Thyroid gland (tissue), 4 donors: ENCODE measurements at regions not wholly inside any gene's neighbourhood (a gene's known extent, or its start where the extent isn't known, plus 50 kb on each side); places are given as distances from the start of the nearest gene placed in this dataset.

Experiments used
- CTCF ChIP-seq, 6 experiments: fragments of 200-600 bp in 3 of 6; fragments of 450-650 bp in 3 of 6; sonication (generic) in 3 of 6; IDR thresholded peaks; one replicate each; pipeline ENCODE4 v1.5.1; 2016 to 2019; ENCODE audit warnings: antibody characterized with exemption in 6 of 6, mild to moderate bottlenecking in 2 of 6, inconsistent platforms in 1 of 6, moderate library complexity in 1 of 6
- POLR2A ChIP-seq, 2 donors: fragments of 450-650 bp; IDR thresholded peaks; one replicate each; pipeline ENCODE4 v1.6.1; 2017; ENCODE audit warnings: antibody characterized with exemption in 2 of 2, mild to moderate bottlenecking in 2 of 2, moderate library complexity in 1 of 2

GRCh38 chr7:9127901-9128300 is 694.5 kb downstream of the NXPH1 start:
- TF ChIP-seq CTCF (IDR thresholded peaks at IDR 0.05): no peak
- TF ChIP-seq POLR2A (IDR thresholded peaks at IDR 0.05): no peak
